DND-41 (cell line): ENCODE measurements at regions not wholly inside any gene's neighbourhood (a gene's known extent, or its start where the extent isn't known, plus 50 kb on each side); places are given as distances from the start of the nearest gene placed in this dataset.

Source experiments
- CTCF ChIP-seq: IDR thresholded peaks from 2 replicates; pipeline ENCODE4 v1.5.1; 2012; ENCODE audit warnings: borderline replicate concordance, low read length, moderate library complexity, mild to moderate bottlenecking; ENCODE audit not compliant: poor library complexity, severe bottlenecking; ENCODE audit errors: extremely low read depth
- EZH2 ChIP-seq: IDR thresholded peaks from 3 replicates; pipeline ENCODE4 v1.6.1; 2012; ENCODE audit warnings: borderline replicate concordance, low read depth, mild to moderate bottlenecking, moderate library complexity, low read length, inconsistent platforms; ENCODE audit not compliant: severe bottlenecking

GRCh38 chr5:90297045-90297764 is 112.4 kb downstream of the CETN3 start:
- TF ChIP-seq CTCF = no peak
- no peak for TF ChIP-seq EZH2
